ENCODE measurements at regions not wholly inside any gene's neighbourhood (a gene's known extent, or its start where the extent isn't known, plus 50 kb on each side); places are given as distances from the start of the nearest gene placed in this dataset.
A peak's percentile ranks its signal among the peaks of the same experiment; 100 is the strongest.

GRCh38 chr2:30341500-30342267, 105.4 kb upstream of the LCLAT1 start:
- no peak for DNase-seq

- no peak for DNase-seq
These were observed 100.4 kb upstream of the LCLAT1 start for GRCh38 chr2:30346471-30347169.

GRCh38 chr2:30348825-30349224, 98.2 kb upstream of the LCLAT1 start:
- DNase-seq = peak; percentile 35

GRCh38 chr2:30349691-30350090, 97.4 kb upstream of the LCLAT1 start:
- no peak for DNase-seq

GRCh38 chr2:30351116-30351515, 95.9 kb upstream of the LCLAT1 start:
- no peak for DNase-seq

GRCh38 chr2:30351949-30352348, 95.1 kb upstream of the LCLAT1 start:
- DNase-seq = no peak

GRCh38 chr2:30354150-30354549, 92.9 kb upstream of the LCLAT1 start:
- no peak for DNase-seq

- DNase-seq = no peak
These were observed 92.4 kb upstream of the LCLAT1 start for GRCh38 chr2:30354621-30355020.

- no peak for DNase-seq
These were observed 91.7 kb upstream of the LCLAT1 start for GRCh38 chr2:30355306-30355705.

- DNase-seq = no peak
These were observed 91.0 kb upstream of the LCLAT1 start for GRCh38 chr2:30356071-30356470.

- DNase-seq = no peak
These were observed 90.3 kb upstream of the LCLAT1 start for GRCh38 chr2:30356776-30357175.

GRCh38 chr2:30358351-30358750, 88.7 kb upstream of the LCLAT1 start:
- no peak for DNase-seq

GRCh38 chr2:30358842-30359241, 88.2 kb upstream of the LCLAT1 start:
- no peak for DNase-seq

GRCh38 chr2:30359644-30360167, 87.3 kb upstream of the LCLAT1 start:
- no peak for DNase-seq

- DNase-seq = no peak
These were observed 85.2 kb upstream of the LCLAT1 start for GRCh38 chr2:30361751-30362394.

GRCh38 chr2:30362468-30363081, 84.5 kb upstream of the LCLAT1 start:
- no peak for DNase-seq

GRCh38 chr2:30363406-30363805, 83.6 kb upstream of the LCLAT1 start:
- DNase-seq = no peak

GRCh38 chr2:30365201-30365600, 81.8 kb upstream of the LCLAT1 start:
- no peak for DNase-seq

GRCh38 chr2:30366199-30366691, 80.8 kb upstream of the LCLAT1 start:
- peak; percentile 34 for DNase-seq

- DNase-seq = no peak
These were observed 79.6 kb upstream of the LCLAT1 start for GRCh38 chr2:30367232-30368070.

GRCh38 chr2:30368258-30368657, 78.8 kb upstream of the LCLAT1 start:
- DNase-seq = no peak

GRCh38 chr2:30371028-30371689, 75.9 kb upstream of the LCLAT1 start:
- DNase-seq = no peak
